WTC11 (cell line): ENCODE measurements at regions not wholly inside any gene's neighbourhood (a gene's known extent, or its start where the extent isn't known, plus 50 kb on each side); places are given as distances from the start of the nearest gene placed in this dataset.

Experiments used
- ATAC-seq: fragments of 200-7000 bp; cut with Tn5 transposase; 2 replicates; pipeline ENCODE4 v1.10.0; 2021; ENCODE audit warnings: mild to moderate bottlenecking, moderate library complexity
- CTCF ChIA-PET: fragments of 300-600 bp; sonication (Branson Sonifier 250); formaldehyde crosslinking; loops from one replicate; lab custom pipeline; 2021; ENCODE audit warnings: antibody characterized with exemption; lab: Charles Lee
- POLR2A ChIA-PET: fragments of 350-600 bp; sonication (Branson Sonifier 250); formaldehyde crosslinking; loops from one replicate; lab custom pipeline; 2021; ENCODE audit warnings: antibody characterized with exemption; lab: Charles Lee
- DNase-seq: peaks from one replicate; pipeline ENCODE4 v3.0.0; 2021; ENCODE audit warnings: low spot score
- H3K27ac Mint-ChIP-seq: 2 replicates; pipeline ENCODE4 v1.8.0; 2021; ENCODE audit warnings: mixed read lengths
- H3K27me3 Mint-ChIP-seq: 2 replicates; pipeline ENCODE4 v1.8.0; 2021; ENCODE audit warnings: low read depth, mild to moderate bottlenecking, moderate library complexity, mixed read lengths
- H3K36me3 Mint-ChIP-seq: 2 replicates; pipeline ENCODE4 v1.8.0; 2021; ENCODE audit warnings: mixed read lengths
- H3K4me1 Mint-ChIP-seq: 2 replicates; pipeline ENCODE4 v1.8.0; 2022; ENCODE audit warnings: mixed read lengths
- H3K4me3 Mint-ChIP-seq: 2 replicates; pipeline ENCODE4 v1.8.0; 2021; ENCODE audit warnings: mild to moderate bottlenecking, moderate library complexity, mixed read lengths
- H3K9me3 Mint-ChIP-seq: 2 replicates; pipeline ENCODE4 v1.8.0; 2021; ENCODE audit warnings: mixed read lengths
- AR ChIP-seq: fragments of 250-450 bp; sonication (Bioruptor Pico); IDR thresholded peaks from 2 replicates; pipeline ENCODE4 v1.9.0; 2021; ENCODE audit warnings: mild to moderate bottlenecking
- ATF3 ChIP-seq: sonication (generic); formaldehyde crosslinking; conservative IDR thresholded peaks from 2 replicates; pipeline ENCODE4 v1.8.1; 2022; ENCODE audit warnings: mild to moderate bottlenecking, missing genetic modification reagents
- CREB1 ChIP-seq: sonication (generic); formaldehyde crosslinking; IDR thresholded peaks from 2 replicates; pipeline ENCODE4 v1.8.0; 2023; ENCODE audit warnings: mild to moderate bottlenecking, missing genetic modification reagents
- E2F4 ChIP-seq: sonication (generic); formaldehyde crosslinking; IDR thresholded peaks from 2 replicates; pipeline ENCODE4 v1.8.1; 2022; ENCODE audit warnings: low read depth, mild to moderate bottlenecking, moderate library complexity, missing genetic modification reagents, borderline replicate concordance
- ERG ChIP-seq: fragments of 250-450 bp; sonication (Bioruptor Pico); IDR thresholded peaks from 2 replicates; pipeline ENCODE4 v1.8.0; 2021; ENCODE audit warnings: mild to moderate bottlenecking
- FOXJ3 ChIP-seq: sonication (generic); formaldehyde crosslinking; IDR thresholded peaks from 2 replicates; pipeline ENCODE4 v1.9.0; 2021; ENCODE audit warnings: missing genetic modification reagents, mild to moderate bottlenecking, borderline replicate concordance
- FOXK1 ChIP-seq: sonication (generic); formaldehyde crosslinking; IDR thresholded peaks from 2 replicates; pipeline ENCODE4 v1.8.0; 2022; ENCODE audit warnings: mild to moderate bottlenecking, moderate library complexity, missing genetic modification reagents
- HMGA2 ChIP-seq: fragments of 250-450 bp; sonication (Bioruptor Pico); IDR thresholded peaks from 2 replicates; pipeline ENCODE4 v1.4.0; 2021; ENCODE audit warnings: mild to moderate bottlenecking, moderate library complexity
- HMGXB4 ChIP-seq: sonication (generic); formaldehyde crosslinking; IDR thresholded peaks from 2 replicates; pipeline ENCODE4 v1.8.1; 2023; ENCODE audit warnings: mild to moderate bottlenecking, moderate library complexity, missing genetic modification reagents
- IRF2 ChIP-seq: sonication (generic); formaldehyde crosslinking; IDR thresholded peaks from 2 replicates; pipeline ENCODE4 v1.8.0; 2022; ENCODE audit warnings: low read depth, missing genetic modification reagents, borderline replicate concordance
- JAZF1 ChIP-seq: fragments of 250-450 bp; sonication (Bioruptor Pico); IDR thresholded peaks from 2 replicates; pipeline ENCODE4 v1.9.0; 2021; ENCODE audit warnings: moderate library complexity, mild to moderate bottlenecking, inconsistent platforms
- KAT7 ChIP-seq: sonication (generic); formaldehyde crosslinking; IDR thresholded peaks from 2 replicates; pipeline ENCODE4 v1.8.1; 2023; ENCODE audit warnings: missing genetic modification reagents, mild to moderate bottlenecking, borderline replicate concordance
- MAX ChIP-seq: sonication (generic); formaldehyde crosslinking; IDR thresholded peaks from 2 replicates; pipeline ENCODE4 v1.8.0; 2022; ENCODE audit warnings: mild to moderate bottlenecking, missing genetic modification reagents
- NFE2L1 ChIP-seq: sonication (generic); formaldehyde crosslinking; IDR thresholded peaks from 2 replicates; pipeline ENCODE4 v1.8.1; 2023; ENCODE audit warnings: missing genetic modification reagents
- RORB ChIP-seq: fragments of 250-450 bp; sonication (Bioruptor Pico); IDR thresholded peaks from 2 replicates; pipeline ENCODE4 v1.9.0; 2021; ENCODE audit warnings: mild to moderate bottlenecking
- TEAD4 ChIP-seq: sonication (generic); formaldehyde crosslinking; IDR thresholded peaks from 2 replicates; pipeline ENCODE4 v1.8.0; 2022; ENCODE audit warnings: mild to moderate bottlenecking, missing genetic modification reagents
- ZNF121 ChIP-seq: sonication (generic); formaldehyde crosslinking; IDR thresholded peaks from 2 replicates; pipeline ENCODE4 v1.8.0; 2023; ENCODE audit warnings: missing genetic modification reagents
- ZNF425 ChIP-seq: fragments of 250-450 bp; sonication (Bioruptor Pico); conservative IDR thresholded peaks from 2 replicates; pipeline ENCODE4 v1.9.0; 2021; ENCODE audit warnings: mild to moderate bottlenecking
- ZNF512 ChIP-seq: sonication (generic); formaldehyde crosslinking; IDR thresholded peaks from 2 replicates; pipeline ENCODE4 v1.8.1; 2022; ENCODE audit warnings: missing genetic modification reagents, borderline replicate concordance
- ZNF671 ChIP-seq: fragments of 250-450 bp; sonication (Bioruptor Pico); IDR thresholded peaks from 2 replicates; pipeline ENCODE4 v1.8.0; 2021; ENCODE audit warnings: mild to moderate bottlenecking

- TF ChIP-seq AR (CRISPR knock-in tag) (no peak), HMGXB4 (CRISPR knock-in tag) (no peak), FOXK1 (no peak), FOXJ3 (CRISPR knock-in tag) (no peak)
Observed at GRCh38 chr14:41280745-41281144, 325.9 kb upstream of the LRFN5 start (continued).

GRCh38 chr14:41277450-41277849 is 329.2 kb upstream of the LRFN5 start:
- Mint-ChIP-seq H3K27me3 (no peaks in the 10 kb centered on the region), H3K36me3 (no peaks in the 10 kb centered on the region), H3K4me3 (no peak overlapping the region), H3K27ac (no peak overlapping the region), H3K4me1 (peaks cover 4% of the 10 kb centered on the region), H3K9me3 (peaks cover 20% of the 10 kb centered on the region)
- TF ChIP-seq MAX (CRISPR knock-in tag) (no peak), ATF3 (CRISPR knock-in tag) (no peak), KAT7 (no peak), JAZF1 (CRISPR knock-in tag) (no peak), CREB1 (CRISPR knock-in tag) (no peak), E2F4 (CRISPR knock-in tag) (no peak), AR (CRISPR knock-in tag) (no peak), RORB (CRISPR knock-in tag) (no peak), ERG (CRISPR knock-in tag) (no peak), ZNF425 (no peak), FOXK1 (no peak), ZNF671 (CRISPR knock-in tag) (no peak), ZNF121 (CRISPR knock-in tag) (no peak), IRF2 (CRISPR knock-in tag) (no peak), NFE2L1 (CRISPR knock-in tag) (no peak), ZNF512 (CRISPR knock-in tag) (no peak), HMGA2 (no peak), TEAD4 (CRISPR knock-in tag) (no peak)
- CTCF ChIA-PET = no interaction called here
- no peak for ATAC-seq
- no peak for DNase-seq
- POLR2A ChIA-PET = no interaction called here
